ENCODE measurements at regions not wholly inside any gene's neighbourhood (a gene's known extent, or its start where the extent isn't known, plus 50 kb on each side); places are given as distances from the start of the nearest gene placed in this dataset.

DNA sequence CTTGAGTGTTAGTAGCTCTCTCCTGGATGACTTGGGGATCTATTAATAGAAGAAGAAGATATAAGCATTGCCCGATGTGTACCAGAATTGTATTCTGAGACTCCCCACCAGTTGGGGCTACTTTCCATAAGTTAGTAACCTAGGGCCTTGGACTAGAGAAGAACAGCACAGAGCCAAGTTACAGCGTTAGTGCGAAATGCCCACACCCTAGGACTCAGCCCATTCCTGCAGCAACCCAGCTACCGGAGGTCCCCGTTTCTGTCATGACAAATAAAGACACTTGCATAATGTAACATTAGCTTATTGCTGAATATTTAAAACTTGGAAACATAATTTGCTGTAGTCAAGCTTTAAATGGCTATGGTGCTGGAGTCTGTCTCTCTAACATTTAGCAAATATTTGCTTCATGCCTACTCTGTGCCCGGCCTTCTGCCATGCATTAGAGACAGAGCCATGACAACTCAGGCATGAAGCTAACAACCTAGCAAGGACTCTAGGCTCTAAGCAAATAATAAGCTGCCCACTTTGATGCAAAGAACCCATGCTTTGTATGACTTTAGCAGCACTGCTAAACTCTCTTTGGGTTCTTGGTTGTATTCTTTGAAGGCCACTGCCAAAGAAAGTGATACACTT, 103.4 kb upstream of the COL21A1 start:
- in situ Hi-C loops (cut with MboI; ENCODE audit: low sequenced_read_pairs) = loop anchor here (10.0 to 25.0 kb wide), 3 partner anchors 224 to 962 kb away; partner anchors contain the start of gene PRIM2

DNA sequence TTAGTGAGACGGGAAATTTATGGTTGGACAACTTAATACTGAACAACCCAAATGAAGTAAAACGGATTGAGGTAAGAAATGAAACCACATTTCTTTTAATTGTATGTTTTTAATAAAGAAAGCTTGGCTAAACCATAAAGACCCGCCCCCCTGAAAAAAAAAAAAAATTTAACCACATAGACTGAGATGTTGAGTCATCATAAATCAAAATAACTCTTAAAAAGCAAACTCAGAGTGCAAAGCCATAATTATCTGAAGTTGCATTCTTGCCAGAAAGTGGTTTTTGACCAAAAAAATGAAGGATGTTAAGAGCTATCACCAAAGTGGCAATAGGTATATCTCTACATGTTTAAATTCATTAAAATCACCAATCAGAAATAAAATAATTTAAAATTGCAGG, 101.8 kb upstream of the COL21A1 start:
- in situ Hi-C loops (cut with MboI; ENCODE audit: low sequenced_read_pairs) = loop anchor here (25.0 kb wide), 1 partner anchor 663 kb away; no protein-coding TSS in a partner anchor

DNA sequence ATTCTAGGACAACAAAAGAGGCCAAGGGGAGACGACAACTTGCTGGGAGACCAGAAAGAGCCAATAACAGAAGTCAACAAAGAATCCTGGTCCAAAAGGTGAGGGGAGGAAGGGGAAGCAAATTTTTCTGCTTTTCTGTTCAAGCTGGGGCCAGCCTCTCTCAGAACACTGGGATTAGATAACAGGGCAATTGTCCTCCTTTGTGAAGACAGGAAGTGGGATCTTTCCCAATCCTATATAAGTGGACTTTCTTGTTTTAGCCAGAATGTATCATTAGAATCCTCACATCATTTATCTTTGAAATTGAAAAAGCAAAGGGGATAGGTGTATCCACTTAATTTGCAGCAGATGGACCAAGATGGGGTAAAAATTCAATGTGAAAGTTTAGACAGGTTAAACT, 101.2 kb upstream of the COL21A1 start:
- in situ Hi-C loops (cut with MboI; ENCODE audit: low sequenced_read_pairs) = loop anchor here (25.0 kb wide), 1 partner anchor 664 kb away; no protein-coding TSS in a partner anchor

DNA sequence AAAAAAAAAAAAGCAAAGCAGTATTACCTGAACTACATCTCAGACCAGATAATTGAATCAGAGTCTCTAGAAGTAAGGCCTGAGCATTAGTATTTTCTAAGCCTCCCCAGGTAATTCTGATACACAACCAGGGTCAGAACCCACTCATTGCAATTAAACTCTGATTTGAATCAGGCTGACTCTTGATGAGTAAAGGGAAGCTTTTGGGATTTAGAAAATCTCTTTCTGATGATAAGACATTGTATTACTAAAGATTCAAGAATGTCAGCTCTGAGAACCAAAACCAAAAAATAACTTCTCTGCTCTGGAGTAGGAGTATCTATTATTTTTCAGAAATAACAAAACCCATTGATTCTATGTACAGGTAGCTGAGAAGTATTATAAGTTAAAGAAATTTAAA, 100.1 kb upstream of the COL21A1 start:
- in situ Hi-C loops (cut with MboI; ENCODE audit: low sequenced_read_pairs) = loop anchor here (25.0 kb wide), 1 partner anchor 665 kb away; no protein-coding TSS in a partner anchor

DNA sequence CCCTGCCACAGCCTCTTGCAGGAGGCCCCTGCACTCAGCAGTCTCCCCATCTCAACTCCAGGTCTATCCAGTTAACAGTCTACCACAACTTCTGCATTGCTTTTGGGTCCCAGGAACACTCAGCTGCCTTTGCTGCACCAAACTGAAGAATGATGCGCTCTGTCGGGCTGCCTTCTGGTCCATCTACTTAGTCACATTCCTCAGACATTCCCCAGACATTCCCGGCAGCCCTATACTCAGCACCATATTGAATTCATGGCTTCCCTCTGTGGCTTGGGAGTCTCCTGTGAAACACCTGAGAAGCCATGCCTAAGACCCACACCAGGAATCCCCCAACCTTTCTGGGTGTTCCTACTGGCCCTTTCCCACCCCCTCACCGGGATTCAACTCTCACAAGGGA, 99.6 kb upstream of the COL21A1 start:
- in situ Hi-C loops (cut with MboI; ENCODE audit: low sequenced_read_pairs) = loop anchor here (25.0 kb wide), 1 partner anchor 665 kb away; no protein-coding TSS in a partner anchor

DNA sequence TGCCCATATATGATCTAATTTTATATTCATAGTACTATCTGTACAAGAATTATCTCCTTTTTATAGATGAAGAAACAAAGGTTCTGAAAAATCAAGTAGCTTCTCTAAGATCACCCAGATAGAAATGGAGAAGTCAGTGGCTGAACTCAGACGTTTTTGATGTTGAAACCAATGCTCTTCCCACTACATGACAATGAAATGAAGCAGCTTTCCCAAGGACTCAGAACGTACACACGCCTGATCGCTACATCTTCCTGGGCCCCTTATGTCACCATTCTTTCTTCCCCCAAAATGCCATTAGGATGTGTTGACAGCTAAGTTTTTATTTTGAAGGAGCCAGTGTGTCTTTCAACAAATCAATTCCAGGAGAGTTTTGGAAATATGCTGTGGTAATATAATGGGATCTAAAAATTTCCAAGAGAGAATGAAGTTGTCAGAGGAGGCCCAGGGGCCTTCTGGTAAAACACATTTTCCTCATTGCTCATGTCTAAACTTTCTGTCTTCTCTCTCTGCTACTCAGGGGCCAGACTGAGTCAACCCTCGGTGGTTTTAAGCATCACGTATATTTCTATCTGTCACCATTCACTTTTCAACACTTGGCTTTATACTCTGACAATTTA, 98.1 kb upstream of the COL21A1 start:
- in situ Hi-C loops (cut with MboI; ENCODE audit: low sequenced_read_pairs) = loop anchor here (25.0 kb wide), 1 partner anchor 667 kb away; no protein-coding TSS in a partner anchor

DNA sequence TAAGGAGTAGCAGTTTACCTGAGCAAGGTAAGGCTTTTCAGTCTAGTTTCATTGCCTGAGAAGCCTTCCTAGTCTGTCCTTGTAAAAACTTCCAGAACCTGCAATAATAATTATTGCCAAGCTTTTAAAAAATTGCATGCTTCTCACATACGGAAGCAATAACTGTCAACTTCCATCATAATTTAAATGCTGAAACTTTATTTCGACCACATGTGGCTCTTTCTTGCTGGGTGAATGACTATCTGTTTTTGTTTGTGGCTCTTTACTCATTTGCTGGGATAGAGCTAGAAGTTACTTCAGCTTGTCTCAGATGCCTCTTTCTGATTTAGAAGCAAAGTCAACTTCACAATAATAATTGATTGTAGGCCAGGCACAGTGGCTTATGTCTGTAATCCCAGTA, 95.9 kb upstream of the COL21A1 start:
- in situ Hi-C loops (cut with MboI; ENCODE audit: low sequenced_read_pairs) = loop anchor here (25.0 kb wide), 1 partner anchor 669 kb away; no protein-coding TSS in a partner anchor

DNA sequence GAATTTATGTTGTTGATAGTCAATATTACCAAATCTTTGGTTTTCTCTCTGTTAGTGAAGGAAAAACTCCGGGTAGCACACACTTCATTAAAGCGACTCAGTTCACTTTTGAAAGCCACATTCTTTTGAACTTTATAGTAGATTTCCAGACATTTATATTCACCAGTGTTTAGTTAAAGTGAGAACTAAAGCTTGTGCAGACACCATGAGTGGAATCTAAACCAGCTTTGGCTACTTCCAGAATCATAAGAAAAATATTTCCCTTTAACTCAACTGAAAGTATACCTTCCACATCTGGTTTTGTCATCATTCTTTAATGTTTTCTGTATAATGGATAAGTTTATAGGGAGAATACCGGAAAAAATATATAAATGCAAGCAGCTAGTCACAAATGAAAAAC, 92.1 kb upstream of the COL21A1 start:
- in situ Hi-C loops (cut with MboI; ENCODE audit: low sequenced_read_pairs) = loop anchor here (25.0 kb wide), 1 partner anchor 673 kb away; no protein-coding TSS in a partner anchor

DNA sequence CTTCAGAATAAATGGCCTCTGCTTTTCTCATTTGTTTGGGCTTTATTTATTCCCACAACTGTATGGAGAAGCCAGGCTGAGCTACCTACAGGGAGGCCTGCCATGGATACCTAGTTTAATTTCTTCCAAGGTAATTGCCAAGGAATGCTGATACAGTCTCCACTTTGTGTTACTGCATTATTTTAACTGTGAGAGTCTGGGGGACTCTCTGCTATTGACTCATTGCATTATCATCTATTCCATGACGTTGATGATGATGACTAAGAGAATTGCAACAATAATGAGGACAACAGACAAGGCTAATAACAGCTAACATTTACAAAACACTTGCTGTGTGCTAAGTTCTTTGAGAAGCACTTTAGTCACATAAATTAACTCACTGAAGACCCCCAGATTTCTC, 88.3 kb upstream of the COL21A1 start:
- in situ Hi-C loops (cut with MboI; ENCODE audit: low sequenced_read_pairs) = loop anchor here (25.0 kb wide), 1 partner anchor 677 kb away; no protein-coding TSS in a partner anchor

DNA sequence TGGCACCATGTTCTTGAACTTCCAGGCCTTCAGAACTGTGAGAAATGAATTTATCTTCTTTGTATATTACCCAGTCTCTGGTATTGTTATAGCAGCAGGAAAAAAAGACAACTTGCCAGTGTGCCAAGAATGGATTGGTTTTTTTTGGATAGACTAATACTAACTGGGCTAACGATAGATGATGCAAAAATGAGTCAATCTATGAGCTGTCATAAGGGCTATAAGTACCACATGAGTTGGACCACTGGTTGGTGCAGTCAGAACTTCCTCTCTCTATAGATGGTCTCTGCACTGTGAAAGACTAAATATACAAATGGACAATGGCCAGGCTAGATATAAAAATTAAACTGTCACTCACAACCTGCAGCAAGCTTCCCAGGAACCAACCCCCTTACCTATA, 87.6 kb upstream of the COL21A1 start:
- in situ Hi-C loops (cut with MboI; ENCODE audit: low sequenced_read_pairs) = loop anchor here (25.0 kb wide), 1 partner anchor 677 kb away; no protein-coding TSS in a partner anchor

DNA sequence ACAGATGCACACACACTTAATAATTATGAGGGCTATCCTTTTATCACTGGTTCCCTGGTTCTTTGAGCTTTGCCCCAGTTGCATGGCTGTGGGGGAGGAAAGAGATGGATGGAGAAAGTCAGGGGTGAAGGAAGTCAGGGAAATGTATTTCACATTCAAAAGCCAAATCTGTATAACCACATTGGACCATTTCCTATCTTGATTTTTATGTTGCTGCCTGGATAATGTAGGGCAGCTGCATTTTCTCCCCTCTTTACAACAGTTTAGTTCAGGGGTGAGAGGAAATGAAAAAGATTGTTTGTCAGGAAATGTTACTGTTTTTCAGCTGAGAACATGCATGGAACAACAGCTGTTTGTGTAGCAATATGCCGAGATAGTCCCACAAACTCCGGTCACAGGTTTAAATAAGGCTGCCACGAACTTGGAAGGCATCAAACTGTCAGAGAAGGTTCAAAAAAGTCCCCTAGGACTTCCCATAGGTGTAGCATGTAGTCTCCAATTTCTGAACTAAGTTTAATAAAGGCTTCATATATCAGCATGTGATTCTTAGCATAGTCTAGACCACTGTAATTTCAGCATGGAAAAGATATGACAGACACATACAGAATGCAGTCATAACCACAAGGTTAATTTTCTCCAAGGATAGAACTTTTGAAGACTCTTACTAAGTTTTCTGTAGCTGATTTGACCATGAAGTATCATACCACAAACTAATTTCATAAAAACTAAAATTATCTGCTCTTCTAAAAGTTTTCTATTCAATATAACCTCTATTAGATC, 82.1 kb upstream of the COL21A1 start:
- in situ Hi-C loops (cut with MboI; ENCODE audit: low sequenced_read_pairs) = loop anchor here (25.0 kb wide), 1 partner anchor 683 kb away; no protein-coding TSS in a partner anchor

DNA sequence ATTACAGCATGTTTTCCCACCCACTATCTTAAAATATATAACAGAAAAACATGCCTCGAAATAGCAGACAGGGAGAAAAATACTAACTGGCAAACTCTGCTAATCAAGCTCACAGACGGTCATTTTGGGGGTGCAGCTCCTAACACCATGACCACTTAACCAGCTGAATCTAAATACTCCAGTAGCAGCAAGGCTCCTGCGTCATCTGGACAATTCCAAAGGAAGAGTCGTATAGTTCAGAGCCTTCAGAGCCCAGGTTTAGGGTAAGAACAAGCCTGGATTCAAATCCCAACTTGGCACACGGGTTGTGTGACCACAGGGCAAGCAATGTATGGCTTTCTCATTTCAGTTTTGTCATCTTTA, 81.3 kb upstream of the COL21A1 start:
- in situ Hi-C loops (cut with MboI; ENCODE audit: low sequenced_read_pairs) = loop anchor here (25.0 kb wide), 1 partner anchor 684 kb away; no protein-coding TSS in a partner anchor

DNA sequence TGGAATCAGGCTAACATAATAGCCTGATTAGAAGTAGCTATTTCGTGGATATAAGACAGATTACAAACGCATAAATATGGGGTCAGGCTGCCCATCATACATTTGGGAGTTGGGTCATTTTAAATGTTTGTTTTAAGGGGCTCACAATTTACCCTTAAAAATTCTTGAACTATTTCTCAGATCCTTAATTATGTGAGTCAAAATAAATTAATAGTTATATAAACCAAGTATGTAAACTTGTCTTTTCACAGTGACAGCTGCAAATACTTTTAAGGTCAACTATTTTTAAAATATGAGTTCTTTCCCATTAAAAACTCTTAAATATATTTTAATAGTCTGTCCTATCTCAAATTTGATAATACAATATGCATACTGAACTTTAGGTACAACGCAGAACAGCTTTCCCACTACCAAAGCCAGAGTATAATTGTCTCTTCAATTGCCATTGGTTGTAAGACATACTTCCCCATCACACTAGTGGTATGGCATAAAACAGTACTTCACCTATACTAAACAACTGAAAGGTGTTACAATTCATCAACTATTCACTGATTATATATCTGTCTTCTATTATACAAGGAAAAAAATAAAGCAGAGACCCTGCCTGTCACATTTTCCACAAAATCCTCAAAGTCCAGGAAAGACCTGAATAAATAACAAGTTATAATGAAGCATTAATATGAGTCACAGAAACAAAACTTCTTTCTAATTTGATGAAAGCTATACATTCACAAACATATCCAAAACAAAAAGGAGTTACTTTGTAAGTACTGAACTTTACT, 80.8 kb upstream of the COL21A1 start:
- in situ Hi-C loops (cut with MboI; ENCODE audit: low sequenced_read_pairs) = loop anchor here (25.0 kb wide), 1 partner anchor 684 kb away; no protein-coding TSS in a partner anchor

DNA sequence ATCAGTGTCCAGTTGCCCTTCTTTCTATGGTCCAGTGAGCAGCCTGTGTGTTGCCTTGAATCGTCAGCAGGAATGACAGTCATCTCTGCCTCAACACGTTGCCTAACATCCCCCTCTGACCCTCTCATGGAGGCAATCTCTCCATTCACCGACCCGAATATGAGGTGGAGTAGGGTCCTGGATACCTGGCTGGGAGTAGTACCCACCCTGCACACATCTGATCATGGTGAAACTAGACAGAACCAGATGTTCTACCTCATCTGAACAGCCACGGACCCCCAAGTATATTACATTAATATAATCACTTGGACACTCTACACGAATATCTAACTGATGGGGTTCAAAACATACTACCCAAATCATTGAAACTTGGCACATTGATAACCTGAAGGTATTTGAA, 77.0 kb upstream of the COL21A1 start:
- in situ Hi-C loops (cut with MboI; ENCODE audit: low sequenced_read_pairs) = no loop called here

DNA sequence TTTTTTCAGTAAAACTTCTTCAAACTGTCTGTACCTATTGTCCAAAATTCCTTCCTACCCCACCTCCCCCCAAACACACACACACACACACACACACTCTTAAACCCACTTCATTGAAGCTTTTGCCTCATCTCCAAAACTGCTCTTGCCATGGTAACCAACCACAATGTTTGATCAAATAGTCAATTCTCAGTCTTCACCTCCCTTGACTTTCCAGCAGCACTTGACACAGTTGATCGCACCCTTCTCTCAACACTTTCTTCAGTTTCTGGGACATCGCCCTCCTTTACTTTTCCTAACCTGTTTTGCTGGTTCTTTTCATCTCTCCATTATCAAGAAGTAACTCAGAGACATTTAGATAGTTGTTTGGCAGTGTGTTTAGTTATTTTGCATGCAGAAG, 71.5 kb upstream of the COL21A1 start:
- in situ Hi-C loops (cut with MboI; ENCODE audit: low sequenced_read_pairs) = no loop called here

DNA sequence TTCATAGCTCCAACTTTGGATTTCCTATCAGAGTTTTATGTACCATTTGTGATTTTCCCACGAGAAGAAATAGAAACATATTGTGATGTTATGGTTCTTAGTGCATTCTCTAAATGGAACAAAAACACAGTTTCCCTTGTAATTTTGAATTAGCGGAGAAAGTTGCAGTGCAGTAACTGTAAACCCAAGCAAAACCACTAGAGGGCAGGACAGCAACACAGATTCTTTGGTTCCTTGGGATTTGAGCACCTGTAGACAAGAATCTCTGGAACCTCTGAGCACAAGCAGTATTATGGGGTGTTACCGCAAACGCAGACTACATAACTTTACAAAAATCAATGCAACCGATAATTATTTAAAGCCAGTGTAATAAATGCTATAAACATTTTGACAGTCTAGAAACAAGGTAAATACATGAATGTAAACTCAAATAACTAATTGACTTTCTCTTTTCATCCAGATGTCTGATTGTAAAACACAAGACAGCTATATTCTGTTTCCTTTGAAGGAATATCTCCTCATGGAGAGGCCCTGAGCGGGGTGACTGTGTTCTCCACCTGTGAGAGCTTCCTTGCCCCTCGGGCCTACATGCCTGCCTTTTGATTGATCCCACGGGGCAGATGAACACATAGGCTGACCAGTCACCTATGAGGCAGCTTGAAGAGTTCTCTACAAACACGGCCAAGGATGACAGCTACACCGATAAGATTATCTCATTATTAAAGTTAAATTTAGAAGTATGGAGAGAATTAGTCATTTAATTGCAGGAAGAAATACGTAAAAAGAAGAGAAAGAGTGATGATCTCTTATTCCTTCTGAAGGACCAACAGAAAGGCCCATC, 67.5 kb upstream of the COL21A1 start:
- in situ Hi-C loops (cut with MboI; ENCODE audit: low sequenced_read_pairs) = no loop called here

DNA sequence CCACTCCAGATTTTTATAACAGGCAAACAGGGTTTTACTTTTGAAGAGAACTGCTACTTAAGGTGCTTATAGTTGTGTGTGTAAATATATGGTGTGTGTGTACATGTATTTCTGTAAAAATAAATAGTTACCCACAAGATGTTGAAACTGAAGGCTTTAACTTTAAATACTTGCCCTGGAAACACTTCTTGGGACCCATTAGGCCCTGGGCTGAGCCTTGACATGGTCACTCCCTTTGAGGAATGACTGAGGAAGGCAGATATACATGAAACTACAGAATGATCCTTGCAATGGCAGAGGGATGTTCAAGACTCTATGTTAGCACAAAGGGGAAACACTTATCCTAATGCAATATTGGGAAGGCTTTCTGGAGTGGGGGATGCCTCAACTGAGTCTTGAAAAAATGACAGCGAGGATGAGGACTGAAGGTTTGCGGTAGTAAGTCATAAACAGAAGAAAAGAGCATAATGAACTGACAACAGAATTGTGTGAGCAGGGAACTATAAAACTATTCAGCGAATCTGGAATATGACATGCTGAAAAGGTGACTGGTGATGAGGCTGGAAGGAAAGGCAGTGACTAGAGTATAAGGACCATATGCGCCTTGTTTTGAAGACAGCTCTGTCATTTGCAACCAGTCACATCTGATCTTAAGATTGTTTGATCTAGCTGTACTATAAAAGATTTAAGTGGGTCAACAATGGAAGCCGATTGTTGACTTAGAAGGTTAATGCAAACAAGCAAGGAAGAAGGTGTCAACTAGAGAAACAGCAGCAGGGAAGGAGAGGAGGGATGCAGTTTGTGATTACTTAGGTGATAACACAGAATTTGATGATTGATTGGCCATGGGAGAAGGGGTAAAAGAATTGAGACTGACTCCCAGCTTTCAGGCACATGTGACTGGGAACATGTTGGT, 64.4 kb upstream of the COL21A1 start:
- in situ Hi-C loops (cut with MboI; ENCODE audit: low sequenced_read_pairs) = no loop called here

DNA sequence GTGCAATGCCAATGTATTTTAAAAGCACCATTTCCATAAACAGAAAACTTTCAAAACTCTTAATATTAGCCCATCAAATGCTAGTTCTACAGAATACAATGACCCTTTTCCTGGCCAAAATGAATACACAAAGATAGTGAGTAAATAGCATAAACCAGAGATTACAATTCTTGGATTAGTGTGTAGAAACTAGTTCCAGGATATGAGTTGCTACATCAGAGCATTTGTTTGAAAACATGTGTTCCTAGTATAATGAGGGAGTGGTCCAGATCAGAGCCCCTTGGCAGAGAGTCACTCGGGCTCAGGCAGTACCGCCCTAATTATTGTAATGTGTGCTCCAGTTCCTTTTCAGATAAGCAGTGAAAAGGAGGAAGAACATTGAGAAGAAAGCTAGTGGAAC, 63.7 kb upstream of the COL21A1 start:
- in situ Hi-C loops (cut with MboI; ENCODE audit: low sequenced_read_pairs) = no loop called here

DNA sequence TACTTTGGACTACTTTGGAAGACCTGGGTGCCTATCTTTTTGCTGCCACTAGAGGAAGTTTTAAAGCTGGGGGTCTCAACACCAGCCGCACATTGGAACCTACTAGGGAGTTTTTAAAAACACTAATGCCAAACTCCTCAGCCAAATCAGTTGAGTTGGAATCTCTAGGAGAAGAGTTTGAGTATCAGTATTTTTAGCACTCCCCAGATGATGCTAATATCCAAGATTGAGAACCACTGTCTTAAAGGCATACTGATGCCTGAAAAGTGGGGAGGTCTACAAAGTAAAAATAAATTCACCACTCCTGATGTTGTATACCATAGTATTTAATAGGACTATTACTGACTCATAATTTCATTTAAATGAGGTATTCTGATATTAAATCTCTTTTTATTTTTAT, 62.9 kb upstream of the COL21A1 start:
- in situ Hi-C loops (cut with MboI; ENCODE audit: low sequenced_read_pairs) = no loop called here

Measured in HL-60/S4 (cell line).